ENCODE measurements at regions not wholly inside any gene's neighbourhood (a gene's known extent, or its start where the extent isn't known, plus 50 kb on each side); places are given as distances from the start of the nearest gene placed in this dataset.

DNA sequence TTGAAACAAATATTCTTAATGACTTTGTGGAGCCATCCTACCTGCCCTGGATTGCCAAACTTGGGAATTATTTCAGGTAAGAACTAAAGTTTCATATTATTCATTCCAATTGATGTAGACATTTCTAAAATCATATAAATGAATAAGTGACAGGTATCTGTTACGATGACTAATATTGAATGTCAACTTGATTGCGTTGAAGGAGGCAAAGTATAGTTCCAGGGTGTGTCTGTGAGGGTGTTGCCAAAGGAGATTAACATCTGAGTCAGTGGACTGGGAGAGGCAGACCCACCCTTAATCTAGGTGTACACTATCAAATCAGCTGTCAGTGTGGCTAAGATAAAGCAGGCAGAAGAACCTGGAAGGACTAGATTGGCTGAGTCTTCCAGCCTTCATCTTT lies 1688.4 kb upstream of the CDH9 start:
- Histone ChIP-seq H3K4me3 (ENCODE audit: low read length in 3 of 3) (no peak overlapping the region), H3K9me3 (ENCODE audit: control insufficient read depth in 3 of 3, low read length in 3 of 3) (no peaks in the 10 kb centered on the region), H3K4me1 (ENCODE audit: control insufficient read depth in 3 of 3, insufficient read depth in 3 of 3, low read length in 3 of 3) (no peaks in the 10 kb centered on the region), H3K9ac (ENCODE audit: low read depth in 1 of 3, low read length in 3 of 3) (no peak overlapping the region), H3K27ac (ENCODE audit: low read depth, low read length) (no peak overlapping the region), H3K36me3 (ENCODE audit: control insufficient read depth in 3 of 3, insufficient read depth in 3 of 3, low read length in 3 of 3) (no peaks in the 10 kb centered on the region), H3K27me3 (ENCODE audit: control insufficient read depth in 3 of 3, insufficient read depth in 3 of 3, low read length in 3 of 3) (no peaks in the 10 kb centered on the region)

DNA sequence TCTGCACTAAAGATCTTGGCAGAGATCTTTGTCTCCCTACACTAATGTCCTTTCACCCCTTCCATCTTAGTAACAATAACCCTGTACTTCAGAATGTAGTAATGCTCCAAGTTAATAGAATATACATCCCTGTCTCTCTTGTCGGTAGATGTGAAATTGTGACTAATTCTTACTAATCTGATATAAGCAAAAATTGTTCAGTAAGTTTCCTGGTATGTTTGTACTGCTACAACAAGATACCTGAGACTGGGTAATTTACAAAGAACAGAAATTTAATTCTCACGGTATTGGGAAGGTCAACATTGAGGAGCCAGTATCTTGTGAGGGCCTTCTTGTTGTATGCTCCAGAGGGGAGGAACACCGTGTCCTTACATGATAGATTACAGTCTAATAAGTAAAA lies 1686.6 kb upstream of the CDH9 start:
- H3K27ac ChIP-seq (ENCODE audit: low read depth, low read length) = no peak overlapping the region

DNA sequence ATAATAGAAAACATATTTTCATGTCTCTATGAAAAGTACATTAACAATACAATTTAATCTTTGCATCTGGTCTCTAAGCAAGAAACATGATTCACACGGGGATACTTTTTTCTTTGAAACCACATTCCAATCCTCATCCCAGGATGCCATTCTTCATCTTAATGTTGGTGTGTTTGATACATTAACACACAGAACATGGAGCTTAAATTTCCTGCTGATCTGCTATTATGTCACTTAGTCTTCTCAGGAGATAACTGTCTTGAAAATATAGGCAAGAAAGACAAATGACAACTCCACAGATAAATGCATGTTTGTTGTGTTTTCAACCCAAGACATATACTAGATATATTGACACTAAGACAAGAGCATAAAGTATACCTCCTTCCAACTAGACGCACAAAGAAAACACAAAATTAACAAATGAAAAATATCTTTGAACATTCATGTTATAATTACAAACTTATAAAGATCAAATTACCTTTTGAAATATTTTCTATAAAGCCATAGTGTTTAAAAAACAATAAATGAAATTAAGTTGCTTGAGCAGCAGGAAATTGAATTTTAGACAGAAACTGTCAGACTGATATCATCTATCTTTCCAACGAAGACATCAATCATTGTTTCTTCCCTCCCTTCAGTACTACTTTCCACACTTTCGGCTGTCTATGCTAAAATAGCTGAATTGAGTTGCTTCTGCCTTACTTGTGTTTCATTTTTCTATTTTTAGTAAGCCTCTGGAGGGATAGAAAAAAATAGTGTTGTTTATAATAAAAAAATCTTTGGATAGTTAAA lies 1676.7 kb upstream of the CDH9 start:
- no peak overlapping the region for H3K27ac ChIP-seq (ENCODE audit: low read depth, low read length)
- H3K36me3 ChIP-seq (ENCODE audit: control insufficient read depth in 3 of 3, insufficient read depth in 3 of 3, low read length in 3 of 3) = no peaks in the 10 kb centered on the region
- H3K4me3 ChIP-seq (ENCODE audit: low read length in 3 of 3) = no peak overlapping the region
- H3K4me1 ChIP-seq (ENCODE audit: control insufficient read depth in 3 of 3, insufficient read depth in 3 of 3, low read length in 3 of 3) = no peaks in the 10 kb centered on the region
- no peaks in the 10 kb centered on the region for H3K27me3 ChIP-seq (ENCODE audit: control insufficient read depth in 3 of 3, insufficient read depth in 3 of 3, low read length in 3 of 3)
- no peaks in the 10 kb centered on the region for H3K9me3 ChIP-seq (ENCODE audit: control insufficient read depth in 3 of 3, low read length in 3 of 3)
- H3K9ac ChIP-seq (ENCODE audit: low read depth in 1 of 3, low read length in 3 of 3) = no peak overlapping the region

More for the DNA sequence above, 1686.6 kb upstream of the CDH9 start:
- Histone ChIP-seq H3K4me1 (ENCODE audit: control insufficient read depth in 3 of 3, insufficient read depth in 3 of 3, low read length in 3 of 3) (no peaks in the 10 kb centered on the region), H3K9me3 (ENCODE audit: control insufficient read depth in 3 of 3, low read length in 3 of 3) (no peaks in the 10 kb centered on the region), H3K9ac (ENCODE audit: low read depth in 1 of 3, low read length in 3 of 3) (no peak overlapping the region), H3K36me3 (ENCODE audit: control insufficient read depth in 3 of 3, insufficient read depth in 3 of 3, low read length in 3 of 3) (no peaks in the 10 kb centered on the region), H3K4me3 (ENCODE audit: low read length in 3 of 3) (no peak overlapping the region), H3K27me3 (ENCODE audit: control insufficient read depth in 3 of 3, insufficient read depth in 3 of 3, low read length in 3 of 3) (no peaks in the 10 kb centered on the region)

DNA sequence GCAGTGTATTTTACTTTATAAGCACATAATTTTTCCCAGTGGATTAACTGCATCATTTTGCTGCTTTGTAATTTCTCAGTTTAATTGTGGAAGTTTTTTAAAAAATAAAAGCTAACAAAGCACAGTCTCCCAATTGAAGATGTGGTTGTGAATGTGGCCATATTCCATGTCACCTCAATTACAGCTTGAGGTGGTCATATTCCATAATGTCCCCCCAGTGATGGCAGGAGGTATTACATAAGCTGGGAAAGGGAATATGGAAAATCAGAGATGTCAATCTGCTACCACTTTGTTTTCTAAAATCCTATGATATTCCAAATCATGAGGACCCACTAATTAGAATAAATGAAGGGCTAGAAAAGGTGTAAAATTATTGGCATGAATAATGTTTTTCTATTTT lies 1672.0 kb upstream of the CDH9 start:
- Histone ChIP-seq H3K9me3 (ENCODE audit: control insufficient read depth in 3 of 3, low read length in 3 of 3) (no peaks in the 10 kb centered on the region), H3K4me3 (ENCODE audit: low read length in 3 of 3) (no peak overlapping the region), H3K9ac (ENCODE audit: low read depth in 1 of 3, low read length in 3 of 3) (no peak overlapping the region), H3K27ac (ENCODE audit: low read depth, low read length) (no peak overlapping the region), H3K27me3 (ENCODE audit: control insufficient read depth in 3 of 3, insufficient read depth in 3 of 3, low read length in 3 of 3) (no peaks in the 10 kb centered on the region), H3K36me3 (ENCODE audit: control insufficient read depth in 3 of 3, insufficient read depth in 3 of 3, low read length in 3 of 3) (no peaks in the 10 kb centered on the region), H3K4me1 (ENCODE audit: control insufficient read depth in 3 of 3, insufficient read depth in 3 of 3, low read length in 3 of 3) (no peaks in the 10 kb centered on the region)

DNA sequence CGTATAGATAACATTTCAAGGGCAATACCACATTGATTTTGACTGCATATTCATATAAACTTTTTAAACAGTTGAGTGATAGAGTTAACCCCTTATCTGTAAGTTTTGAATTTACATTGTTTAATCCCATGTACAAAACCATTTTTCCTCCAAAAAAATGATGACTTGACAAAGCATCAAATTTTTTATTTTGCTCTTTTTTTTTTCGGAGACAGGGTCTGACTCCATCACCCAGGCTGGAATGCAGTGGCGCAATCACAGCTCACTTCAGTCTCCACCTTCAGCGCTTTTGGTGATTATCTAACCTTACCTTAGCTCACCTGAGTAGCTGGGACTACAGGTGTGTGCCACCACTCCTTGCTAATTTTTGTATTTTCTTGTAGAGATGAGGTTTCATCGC lies 1670.1 kb upstream of the CDH9 start:
- no peak overlapping the region for H3K9ac ChIP-seq (ENCODE audit: low read depth in 1 of 3, low read length in 3 of 3)
- no peaks in the 10 kb centered on the region for H3K36me3 ChIP-seq (ENCODE audit: control insufficient read depth in 3 of 3, insufficient read depth in 3 of 3, low read length in 3 of 3)
- no peak overlapping the region for H3K4me3 ChIP-seq (ENCODE audit: low read length in 3 of 3)
- no peaks in the 10 kb centered on the region for H3K4me1 ChIP-seq (ENCODE audit: control insufficient read depth in 3 of 3, insufficient read depth in 3 of 3, low read length in 3 of 3)
- H3K27ac ChIP-seq (ENCODE audit: low read depth, low read length) = no peak overlapping the region
- no peaks in the 10 kb centered on the region for H3K9me3 ChIP-seq (ENCODE audit: control insufficient read depth in 3 of 3, low read length in 3 of 3)
- no peaks in the 10 kb centered on the region for H3K27me3 ChIP-seq (ENCODE audit: control insufficient read depth in 3 of 3, insufficient read depth in 3 of 3, low read length in 3 of 3)

DNA sequence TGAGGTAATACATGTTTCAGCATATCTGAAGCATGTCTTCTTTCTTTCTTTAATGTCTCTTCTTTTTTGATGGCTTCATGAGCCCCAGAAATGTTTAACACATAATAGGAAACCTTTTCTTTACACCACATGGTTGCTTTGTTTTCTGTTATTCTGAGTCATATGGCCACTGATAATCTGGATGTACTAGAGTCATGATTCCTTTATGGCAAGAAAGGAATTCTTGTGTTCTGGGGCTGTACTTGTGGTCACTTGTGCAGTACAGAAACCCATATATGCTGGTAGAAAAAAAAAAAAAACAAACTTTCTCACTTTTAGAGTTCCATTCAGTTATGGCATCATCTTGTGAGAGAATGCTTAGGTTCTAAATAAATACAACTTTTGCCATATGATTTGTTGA lies 1669.3 kb upstream of the CDH9 start:
- Histone ChIP-seq H3K9ac (ENCODE audit: low read depth in 1 of 3, low read length in 3 of 3) (no peak overlapping the region), H3K36me3 (ENCODE audit: control insufficient read depth in 3 of 3, insufficient read depth in 3 of 3, low read length in 3 of 3) (no peaks in the 10 kb centered on the region), H3K4me1 (ENCODE audit: control insufficient read depth in 3 of 3, insufficient read depth in 3 of 3, low read length in 3 of 3) (no peaks in the 10 kb centered on the region), H3K27ac (ENCODE audit: low read depth, low read length) (no peak overlapping the region), H3K9me3 (ENCODE audit: control insufficient read depth in 3 of 3, low read length in 3 of 3) (no peaks in the 10 kb centered on the region), H3K27me3 (ENCODE audit: control insufficient read depth in 3 of 3, insufficient read depth in 3 of 3, low read length in 3 of 3) (no peaks in the 10 kb centered on the region), H3K4me3 (ENCODE audit: low read length in 3 of 3) (no peak overlapping the region)

DNA sequence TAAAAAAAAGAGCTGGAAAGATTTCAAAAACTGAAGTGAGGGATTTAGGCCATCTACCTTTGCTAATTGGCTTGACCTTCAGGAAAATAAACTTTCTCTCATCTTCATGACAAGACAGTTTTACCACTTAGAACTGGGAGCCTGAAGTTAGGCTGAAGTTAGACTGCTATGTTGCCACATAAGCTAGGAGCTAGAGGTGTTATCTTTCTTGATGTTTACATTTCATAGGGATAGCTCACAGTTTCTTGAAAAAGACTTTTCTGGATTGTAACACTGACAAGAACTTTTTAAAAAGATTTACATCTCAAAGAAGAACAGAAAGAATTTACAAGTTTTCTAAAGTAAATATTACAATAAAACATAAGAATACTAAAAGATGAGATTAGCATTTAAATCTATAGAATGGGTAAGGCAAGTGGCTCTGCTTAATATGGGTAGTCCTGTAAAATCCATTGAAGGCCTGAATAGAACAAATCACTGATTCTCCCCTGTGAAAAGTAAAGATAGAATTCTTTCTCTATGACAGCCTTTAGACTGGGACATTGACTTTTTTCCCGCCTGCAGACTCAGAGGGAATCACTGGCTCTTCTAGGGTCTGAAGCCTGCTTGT lies 1665.4 kb upstream of the CDH9 start:
- Histone ChIP-seq H3K4me1 (ENCODE audit: control insufficient read depth in 3 of 3, insufficient read depth in 3 of 3, low read length in 3 of 3) (no peaks in the 10 kb centered on the region), H3K27ac (ENCODE audit: low read depth, low read length) (no peak overlapping the region), H3K9ac (ENCODE audit: low read depth in 1 of 3, low read length in 3 of 3) (no peak overlapping the region), H3K36me3 (ENCODE audit: control insufficient read depth in 3 of 3, insufficient read depth in 3 of 3, low read length in 3 of 3) (no peaks in the 10 kb centered on the region), H3K27me3 (ENCODE audit: control insufficient read depth in 3 of 3, insufficient read depth in 3 of 3, low read length in 3 of 3) (no peaks in the 10 kb centered on the region), H3K9me3 (ENCODE audit: control insufficient read depth in 3 of 3, low read length in 3 of 3) (no peaks in the 10 kb centered on the region), H3K4me3 (ENCODE audit: low read length in 3 of 3) (no peak overlapping the region)

DNA sequence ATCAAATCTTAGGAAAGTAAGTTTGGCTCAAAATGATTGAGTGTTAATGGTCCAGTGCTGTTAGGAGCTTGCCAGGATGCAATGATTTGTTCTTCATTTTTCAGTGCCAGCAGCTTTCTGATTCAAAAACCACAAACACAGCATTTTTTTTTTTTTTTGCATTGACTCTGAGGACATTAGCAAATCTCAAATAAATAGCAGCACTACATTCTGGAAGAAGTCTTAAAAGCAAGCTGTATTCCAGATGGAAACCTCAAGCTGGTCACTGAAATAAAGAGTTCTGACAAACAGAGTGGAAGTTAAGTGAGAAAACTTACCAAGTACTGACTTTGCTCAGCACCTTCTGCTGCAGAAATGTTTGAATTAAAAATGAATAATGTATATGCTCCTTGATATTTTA lies 1653.1 kb upstream of the CDH9 start:
- Histone ChIP-seq H3K36me3 (ENCODE audit: control insufficient read depth in 3 of 3, insufficient read depth in 3 of 3, low read length in 3 of 3) (no peaks in the 10 kb centered on the region), H3K27me3 (ENCODE audit: control insufficient read depth in 3 of 3, insufficient read depth in 3 of 3, low read length in 3 of 3) (no peaks in the 10 kb centered on the region), H3K27ac (ENCODE audit: low read depth, low read length) (no peak overlapping the region)

DNA sequence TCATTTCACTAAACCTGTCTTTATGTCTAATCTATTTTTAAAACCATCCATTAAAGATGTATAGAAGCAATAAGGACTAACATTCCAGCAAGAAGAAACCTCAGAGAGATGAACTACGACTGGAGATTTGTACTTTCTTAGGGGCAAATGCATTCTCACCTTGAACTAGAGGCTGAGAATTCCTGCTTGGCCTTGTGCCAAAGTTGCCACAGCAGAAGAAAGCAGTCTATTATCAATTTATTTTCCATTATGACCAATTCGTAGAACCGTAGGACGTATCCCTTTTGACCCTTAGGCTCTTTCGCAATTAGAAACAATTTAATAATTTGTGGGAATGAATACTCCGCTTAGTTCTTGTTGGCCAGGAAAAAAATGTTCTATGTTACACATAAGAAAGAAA lies 1647.4 kb upstream of the CDH9 start:
- no peaks in the 10 kb centered on the region for H3K4me1 ChIP-seq (ENCODE audit: control insufficient read depth in 3 of 3, insufficient read depth in 3 of 3, low read length in 3 of 3)
- H3K27ac ChIP-seq (ENCODE audit: low read depth, low read length) = no peak overlapping the region
- no peaks in the 10 kb centered on the region for H3K36me3 ChIP-seq (ENCODE audit: control insufficient read depth in 3 of 3, insufficient read depth in 3 of 3, low read length in 3 of 3)
- H3K4me3 ChIP-seq (ENCODE audit: low read length in 3 of 3) = no peak overlapping the region
- no peaks in the 10 kb centered on the region for H3K27me3 ChIP-seq (ENCODE audit: control insufficient read depth in 3 of 3, insufficient read depth in 3 of 3, low read length in 3 of 3)
- no peaks in the 10 kb centered on the region for H3K9me3 ChIP-seq (ENCODE audit: control insufficient read depth in 3 of 3, low read length in 3 of 3)
- H3K9ac ChIP-seq (ENCODE audit: low read depth in 1 of 3, low read length in 3 of 3) = no peak overlapping the region

More for the DNA sequence above, 1653.1 kb upstream of the CDH9 start:
- Histone ChIP-seq H3K4me1 (ENCODE audit: control insufficient read depth in 3 of 3, insufficient read depth in 3 of 3, low read length in 3 of 3) (no peaks in the 10 kb centered on the region), H3K9ac (ENCODE audit: low read depth in 1 of 3, low read length in 3 of 3) (no peak overlapping the region), H3K9me3 (ENCODE audit: control insufficient read depth in 3 of 3, low read length in 3 of 3) (no peaks in the 10 kb centered on the region), H3K4me3 (ENCODE audit: low read length in 3 of 3) (no peak overlapping the region)

DNA sequence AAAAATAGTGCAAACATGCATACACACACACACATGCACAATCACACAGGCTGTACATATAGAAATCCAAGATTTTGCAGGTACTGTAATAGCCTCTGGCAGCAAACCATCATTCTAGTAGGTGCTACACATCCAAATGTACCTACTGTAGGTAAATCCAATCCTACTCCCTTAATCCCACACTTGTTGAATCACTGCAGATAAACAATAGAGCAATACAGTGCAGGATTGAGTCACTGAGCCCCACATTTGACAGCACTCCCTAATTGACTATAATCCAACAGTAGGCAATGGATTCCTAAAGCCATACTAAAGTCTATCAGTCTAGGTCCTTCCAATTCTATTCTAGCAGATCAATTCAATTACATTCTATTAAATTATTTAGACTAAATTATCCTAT lies 1640.5 kb upstream of the CDH9 start:
- Histone ChIP-seq H3K27me3 (ENCODE audit: control insufficient read depth in 3 of 3, insufficient read depth in 3 of 3, low read length in 3 of 3) (no peaks in the 10 kb centered on the region), H3K36me3 (ENCODE audit: control insufficient read depth in 3 of 3, insufficient read depth in 3 of 3, low read length in 3 of 3) (no peaks in the 10 kb centered on the region), H3K4me3 (ENCODE audit: low read length in 3 of 3) (no peak overlapping the region), H3K27ac (ENCODE audit: low read depth, low read length) (no peak overlapping the region), H3K9ac (ENCODE audit: low read depth in 1 of 3, low read length in 3 of 3) (no peak overlapping the region), H3K4me1 (ENCODE audit: control insufficient read depth in 3 of 3, insufficient read depth in 3 of 3, low read length in 3 of 3) (no peaks in the 10 kb centered on the region), H3K9me3 (ENCODE audit: control insufficient read depth in 3 of 3, low read length in 3 of 3) (peaks cover 0 to 2% (median 0%) of the 10 kb centered on the region in 3 donors)

Data from skeletal muscle tissue (tissue), 3 donors.